Activated naive CD4-positive, alpha-beta T cell (primary cell): ENCODE measurements at regions not wholly inside any gene's neighbourhood (a gene's known extent, or its start where the extent isn't known, plus 50 kb on each side); places are given as distances from the start of the nearest gene placed in this dataset.

Experiments used
- DNase-seq, 4 experiments: peaks; one replicate each; lab custom pipeline; 2025; lab: John Stamatoyannopoulos, UW

GRCh38 chr22:48941033-48941902, 886.4 kb downstream of the BRD1 start:
- DNase-seq, result no peak

GRCh38 chr22:48940266-48941032, 887.2 kb downstream of the BRD1 start:
- no peak for DNase-seq

GRCh38 chr22:48939441-48940265, 888.0 kb downstream of the BRD1 start:
- no peak for DNase-seq

- no peak for DNase-seq
These were observed 888.9 kb downstream of the BRD1 start for GRCh38 chr22:48938741-48939140.

- no peak for DNase-seq
These were observed 890.5 kb downstream of the BRD1 start for GRCh38 chr22:48937032-48937639.

- DNase-seq, result no peak
These were observed 891.3 kb downstream of the BRD1 start for GRCh38 chr22:48936391-48936790.

- DNase-seq, result no peak
These were observed 893.2 kb downstream of the BRD1 start for GRCh38 chr22:48934446-48934845.

GRCh38 chr22:48931452-48931851, 896.2 kb downstream of the BRD1 start:
- no peak for DNase-seq

GRCh38 chr22:48929276-48929790, 898.3 kb downstream of the BRD1 start:
- DNase-seq, result no peak

- DNase-seq, result no peak
These were observed 900.1 kb downstream of the BRD1 start for GRCh38 chr22:48927591-48927990.

GRCh38 chr22:48926643-48927042, 901.0 kb downstream of the BRD1 start:
- DNase-seq, result no peak

GRCh38 chr22:48926136-48926535, 901.5 kb downstream of the BRD1 start:
- no peak for DNase-seq

- no peak for DNase-seq
These were observed 902.2 kb downstream of the BRD1 start for GRCh38 chr22:48925450-48925849.

- DNase-seq, result no peak
These were observed 903.7 kb downstream of the BRD1 start for GRCh38 chr22:48923996-48924395.

- no peak for DNase-seq
These were observed 904.4 kb downstream of the BRD1 start for GRCh38 chr22:48923165-48923865.

GRCh38 chr22:48921411-48921903, 906.2 kb downstream of the BRD1 start:
- no peak for DNase-seq

GRCh38 chr22:48920776-48921241, 906.9 kb downstream of the BRD1 start:
- no peak for DNase-seq

- DNase-seq, result no peak
These were observed 907.7 kb downstream of the BRD1 start for GRCh38 chr22:48919851-48920589.

GRCh38 chr22:48919187-48919590, 908.5 kb downstream of the BRD1 start:
- no peak for DNase-seq

GRCh38 chr22:48918585-48919186, 909.0 kb downstream of the BRD1 start:
- DNase-seq, result no peak
